GM18511 (cell line): ENCODE measurements at regions not wholly inside any gene's neighbourhood (a gene's known extent, or its start where the extent isn't known, plus 50 kb on each side); places are given as distances from the start of the nearest gene placed in this dataset.

Source experiments
- ATAC-seq: cut with Tn5 transposase; IDR thresholded peaks from one replicate; pipeline ENCODE4 v1.9.1; 2021; ENCODE audit warnings: mild to moderate bottlenecking, moderate library complexity; ENCODE audit not compliant: unreplicated experiment

GRCh38 chr2:65486802-65487201 is 54.4 kb upstream of the SPRED2 start:
- ATAC-seq = no peak

- no peak for ATAC-seq
Observed at GRCh38 chr2:65486282-65486681, 53.9 kb upstream of the SPRED2 start.

GRCh38 chr2:65485839-65486238 is 53.4 kb upstream of the SPRED2 start:
- no peak for ATAC-seq

GRCh38 chr2:65483763-65484162 is 51.4 kb upstream of the SPRED2 start:
- no peak for ATAC-seq

- ATAC-seq = no peak
Observed at GRCh38 chr2:65482971-65483370, 50.6 kb upstream of the SPRED2 start.
